Stimulated activated memory B cell treated with anti-CD40 and anti-IgM and Interleukin-4, amounts not matched to agents 10 μg/mL and 1 μg/mL and 100 μg/mL, for 72 hours (primary cell): ENCODE measurements at regions not wholly inside any gene's neighbourhood (a gene's known extent, or its start where the extent isn't known, plus 50 kb on each side); places are given as distances from the start of the nearest gene placed in this dataset.

ENCODE experiments used
- ATAC-seq: fragments of 150-1000 bp; cut with Tn5 transposase; 2 replicates; pipeline ENCODE4 v1.10.0; 2021
- H3K27ac Mint-ChIP-seq: one replicate; pipeline ENCODE4 v1.8.0; 2022; ENCODE audit warnings: mild to moderate bottlenecking, mixed read lengths
- H3K27me3 Mint-ChIP-seq: one replicate; pipeline ENCODE4 v1.8.0; 2022; ENCODE audit warnings: mixed read lengths
- H3K36me3 Mint-ChIP-seq: one replicate; pipeline ENCODE4 v1.8.0; 2022; ENCODE audit warnings: mixed read lengths
- H3K4me1 Mint-ChIP-seq: one replicate; pipeline ENCODE4 v1.8.0; 2022; ENCODE audit warnings: mixed read lengths
- H3K4me3 Mint-ChIP-seq: one replicate; pipeline ENCODE4 v1.8.0; 2022; ENCODE audit warnings: mild to moderate bottlenecking, moderate library complexity, mixed read lengths
- H3K9me3 Mint-ChIP-seq: one replicate; pipeline ENCODE4 v1.8.0; 2022; ENCODE audit warnings: mixed read lengths

GRCh38 chr18:37764541-37765288 is 199.1 kb upstream of the CELF4 start:
- no peak overlapping the region for H3K4me3 Mint-ChIP-seq
- H3K36me3 Mint-ChIP-seq, result no peaks in the 10 kb centered on the region
- no peaks in the 10 kb centered on the region for H3K27me3 Mint-ChIP-seq
- no peak overlapping the region for H3K27ac Mint-ChIP-seq
- no peaks in the 10 kb centered on the region for H3K4me1 Mint-ChIP-seq
- ATAC-seq, result no peak
- H3K9me3 Mint-ChIP-seq, result peaks cover 7% of the 10 kb centered on the region

GRCh38 chr18:37762076-37762621 is 196.6 kb upstream of the CELF4 start:
- H3K27ac Mint-ChIP-seq, result no peak overlapping the region

DNA sequence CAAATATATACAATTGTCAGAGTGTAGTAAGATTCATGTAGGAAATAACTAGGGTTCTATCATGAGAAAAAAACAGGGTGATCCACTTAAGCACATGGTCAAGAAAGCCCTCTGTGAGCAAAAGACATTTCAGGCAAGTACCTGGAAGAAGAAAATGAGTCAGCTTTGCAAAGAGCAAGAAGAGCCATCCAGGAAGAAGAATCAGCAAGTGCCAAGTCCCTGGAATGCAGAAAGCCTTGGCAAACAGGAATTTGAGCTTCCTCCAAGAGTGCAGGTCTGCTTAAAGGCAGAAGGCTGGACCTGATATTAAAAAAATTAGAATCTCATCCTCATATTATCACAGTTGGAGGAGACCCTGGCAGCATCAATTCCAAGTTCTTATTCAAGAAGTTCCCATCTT is 188.5 kb upstream of the CELF4 start:
- no peak overlapping the region for H3K4me3 Mint-ChIP-seq
- no peaks in the 10 kb centered on the region for H3K27me3 Mint-ChIP-seq
- H3K36me3 Mint-ChIP-seq, result no peaks in the 10 kb centered on the region
- peaks cover 3% of the 10 kb centered on the region for H3K9me3 Mint-ChIP-seq
- no peaks in the 10 kb centered on the region for H3K4me1 Mint-ChIP-seq
- ATAC-seq, result no peak
- no peak overlapping the region for H3K27ac Mint-ChIP-seq

More at GRCh38 chr18:37762076-37762621, 196.6 kb upstream of the CELF4 start:
- no peaks in the 10 kb centered on the region for H3K36me3 Mint-ChIP-seq
- no peak overlapping the region for H3K4me3 Mint-ChIP-seq
- no peaks in the 10 kb centered on the region for H3K27me3 Mint-ChIP-seq
- H3K9me3 Mint-ChIP-seq, result peaks cover 3% of the 10 kb centered on the region
- ATAC-seq, result no peak
- H3K4me1 Mint-ChIP-seq, result no peaks in the 10 kb centered on the region

DNA sequence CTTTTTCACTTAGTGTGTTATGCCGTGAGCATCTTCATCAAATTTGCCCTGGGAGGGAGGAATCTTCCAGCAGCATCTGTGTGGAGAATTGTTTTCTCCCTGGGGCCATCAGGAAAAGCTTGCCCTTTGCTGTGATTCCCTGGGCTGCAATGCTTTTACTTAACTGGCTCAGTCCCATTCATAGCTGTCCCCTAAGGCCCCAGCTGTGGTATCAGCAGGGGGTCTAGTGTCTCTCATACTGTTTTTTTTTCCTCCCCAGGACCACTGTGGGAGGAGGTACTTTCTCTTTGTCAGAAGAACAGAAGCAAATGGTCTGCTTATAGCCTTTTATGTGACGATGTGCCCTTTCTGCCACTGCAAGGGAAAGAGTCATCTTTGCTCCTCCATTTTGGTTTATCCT is 176.8 kb upstream of the CELF4 start:
- no peak overlapping the region for H3K4me3 Mint-ChIP-seq
- no peaks in the 10 kb centered on the region for H3K36me3 Mint-ChIP-seq
- no peaks in the 10 kb centered on the region for H3K4me1 Mint-ChIP-seq
- H3K27me3 Mint-ChIP-seq, result no peaks in the 10 kb centered on the region
- no peak overlapping the region for H3K27ac Mint-ChIP-seq
- no peaks in the 10 kb centered on the region for H3K9me3 Mint-ChIP-seq
- ATAC-seq, result no peak

- Mint-ChIP-seq H3K9me3 (no peaks in the 10 kb centered on the region), H3K27ac (no peak overlapping the region), H3K4me1 (no peaks in the 10 kb centered on the region), H3K4me3 (no peak overlapping the region), H3K27me3 (no peaks in the 10 kb centered on the region), H3K36me3 (no peaks in the 10 kb centered on the region)
- no peak for ATAC-seq
Measured at GRCh38 chr18:37741032-37741623, 175.5 kb upstream of the CELF4 start.

DNA sequence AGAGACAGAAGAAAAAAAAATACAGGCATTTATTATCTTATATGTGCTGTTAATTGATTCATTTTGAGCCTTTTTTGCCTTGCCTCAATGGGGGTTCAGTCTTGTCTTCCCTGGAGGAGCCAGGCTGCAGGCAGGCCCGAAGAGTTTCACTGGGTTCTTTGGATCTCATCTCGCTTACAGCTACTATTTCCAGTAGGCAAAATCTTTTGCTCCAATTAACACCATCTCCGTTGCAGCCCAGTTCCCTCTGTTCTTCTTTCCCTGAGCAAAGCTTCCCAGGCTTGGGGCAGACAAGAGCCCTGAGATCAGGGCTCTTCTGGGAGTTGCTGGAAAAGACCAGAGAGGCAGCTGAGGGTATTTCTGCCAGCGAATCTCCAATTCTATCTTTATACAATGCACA is 168.8 kb upstream of the CELF4 start:
- Mint-ChIP-seq H3K4me3 (no peak overlapping the region), H3K9me3 (no peaks in the 10 kb centered on the region), H3K36me3 (no peaks in the 10 kb centered on the region), H3K4me1 (no peaks in the 10 kb centered on the region), H3K27ac (no peak overlapping the region), H3K27me3 (no peaks in the 10 kb centered on the region)
- ATAC-seq, result no peak

DNA sequence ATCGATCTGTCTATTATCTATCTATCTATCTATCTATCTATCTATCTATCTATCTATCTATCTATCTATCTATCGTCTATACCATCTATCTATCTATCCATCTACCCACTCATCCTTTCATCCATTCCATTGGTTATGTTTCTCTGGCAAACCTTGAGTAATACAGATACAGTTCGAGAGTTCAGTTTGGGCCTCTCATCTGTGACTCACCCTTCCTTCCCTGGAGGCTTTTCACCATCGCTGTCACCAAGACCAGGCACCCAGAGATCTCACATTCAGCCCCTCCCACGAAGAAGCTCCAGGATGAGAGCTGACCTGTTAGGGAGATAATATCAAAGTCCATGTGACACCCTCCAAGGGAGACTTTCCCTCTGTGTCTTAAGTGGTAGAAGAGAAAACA is 164.1 kb upstream of the CELF4 start:
- Mint-ChIP-seq H3K4me1 (no peaks in the 10 kb centered on the region), H3K9me3 (no peaks in the 10 kb centered on the region), H3K27me3 (no peaks in the 10 kb centered on the region), H3K4me3 (no peak overlapping the region), H3K27ac (no peak overlapping the region), H3K36me3 (no peaks in the 10 kb centered on the region)
- no peak for ATAC-seq

DNA sequence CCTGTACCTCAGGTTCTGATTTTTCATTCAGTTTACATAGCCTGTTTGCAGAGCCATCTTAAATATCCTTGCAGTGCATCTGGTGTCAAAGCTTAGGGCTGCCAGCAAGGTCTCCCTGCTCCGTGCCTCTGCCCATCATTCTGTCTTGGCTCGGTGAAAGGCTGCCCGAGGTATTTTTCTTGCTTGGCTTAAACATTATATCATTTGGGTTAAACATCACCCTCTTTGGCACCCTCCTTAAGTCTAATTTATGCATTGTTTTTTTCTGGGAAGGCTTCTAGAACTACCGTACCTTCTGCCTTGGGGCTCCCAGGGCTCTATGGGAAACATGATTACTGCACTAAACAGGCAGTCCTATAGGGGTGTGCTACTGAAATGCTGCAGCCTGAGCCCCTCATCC is 158.6 kb upstream of the CELF4 start:
- H3K36me3 Mint-ChIP-seq, result no peaks in the 10 kb centered on the region
- H3K4me3 Mint-ChIP-seq, result no peak overlapping the region
- H3K4me1 Mint-ChIP-seq, result no peaks in the 10 kb centered on the region
- H3K27me3 Mint-ChIP-seq, result peaks cover 7% of the 10 kb centered on the region
- H3K27ac Mint-ChIP-seq, result no peak overlapping the region
- H3K9me3 Mint-ChIP-seq, result peaks cover 7% of the 10 kb centered on the region
- ATAC-seq, result no peak

- H3K36me3 Mint-ChIP-seq, result no peaks in the 10 kb centered on the region
Measured at GRCh38 chr18:37721544-37722522, 156.2 kb upstream of the CELF4 start.

DNA sequence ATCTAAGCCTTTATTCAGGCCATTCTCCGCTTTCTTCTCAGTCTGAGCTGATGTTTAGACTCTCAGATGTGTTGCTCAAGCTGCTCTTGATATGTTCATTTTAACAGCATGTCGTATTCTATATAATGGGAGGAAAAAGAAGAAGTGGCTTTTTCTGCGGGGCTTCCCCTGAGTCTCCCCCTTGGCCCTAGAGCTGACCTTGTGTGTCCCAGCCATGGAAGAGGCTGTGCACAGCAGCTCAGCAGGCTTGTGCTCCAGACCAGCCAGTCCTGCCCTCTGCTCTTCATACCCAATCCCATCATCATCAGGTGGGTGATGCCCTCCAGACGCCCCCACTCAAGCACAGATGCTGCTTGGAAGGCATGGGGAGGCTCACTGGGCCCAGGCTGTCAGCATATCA is 155.1 kb upstream of the CELF4 start:
- Mint-ChIP-seq H3K36me3 (no peaks in the 10 kb centered on the region), H3K27me3 (peaks cover 7% of the 10 kb centered on the region), H3K9me3 (peaks cover 7% of the 10 kb centered on the region), H3K4me1 (no peaks in the 10 kb centered on the region), H3K4me3 (no peak overlapping the region), H3K27ac (no peak overlapping the region)
- ATAC-seq, result peak; percentile 56

More at GRCh38 chr18:37721544-37722522, 156.2 kb upstream of the CELF4 start:
- H3K4me3 Mint-ChIP-seq, result no peak overlapping the region
- H3K4me1 Mint-ChIP-seq, result no peaks in the 10 kb centered on the region
- no peak for ATAC-seq
- H3K27me3 Mint-ChIP-seq, result peaks cover 7% of the 10 kb centered on the region
- no peak overlapping the region for H3K27ac Mint-ChIP-seq
- peaks cover 7% of the 10 kb centered on the region for H3K9me3 Mint-ChIP-seq

- Mint-ChIP-seq H3K4me1 (no peaks in the 10 kb centered on the region), H3K9me3 (peaks cover 3% of the 10 kb centered on the region), H3K4me3 (no peak overlapping the region), H3K36me3 (no peaks in the 10 kb centered on the region), H3K27ac (no peak overlapping the region), H3K27me3 (peaks cover 7% of the 10 kb centered on the region)
- no peak for ATAC-seq
Measured at GRCh38 chr18:37717656-37718055, 152.1 kb upstream of the CELF4 start.

DNA sequence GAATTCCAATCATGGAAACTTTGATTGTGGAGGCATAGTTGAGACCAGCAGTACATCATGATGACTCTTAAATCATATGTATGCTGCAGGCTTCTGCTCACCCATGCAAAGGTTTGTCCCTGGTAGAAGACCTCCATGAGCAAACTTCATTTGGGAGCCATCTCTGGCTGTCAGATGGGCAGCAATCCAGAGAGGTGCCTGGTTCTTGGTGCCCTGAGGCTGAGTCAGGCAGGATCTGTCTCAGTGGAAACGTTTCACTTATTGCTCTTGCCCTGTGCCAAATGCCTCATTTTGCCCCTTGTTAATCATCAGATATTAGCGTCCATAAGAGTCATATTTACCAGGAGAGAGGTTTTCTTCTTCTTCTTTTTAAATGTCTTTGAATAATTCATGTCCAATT is 151.5 kb upstream of the CELF4 start:
- Mint-ChIP-seq H3K4me3 (no peak overlapping the region), H3K4me1 (no peaks in the 10 kb centered on the region), H3K27me3 (peaks cover 7% of the 10 kb centered on the region), H3K9me3 (peaks cover 3% of the 10 kb centered on the region), H3K27ac (no peak overlapping the region), H3K36me3 (no peaks in the 10 kb centered on the region)
- ATAC-seq, result no peak

DNA sequence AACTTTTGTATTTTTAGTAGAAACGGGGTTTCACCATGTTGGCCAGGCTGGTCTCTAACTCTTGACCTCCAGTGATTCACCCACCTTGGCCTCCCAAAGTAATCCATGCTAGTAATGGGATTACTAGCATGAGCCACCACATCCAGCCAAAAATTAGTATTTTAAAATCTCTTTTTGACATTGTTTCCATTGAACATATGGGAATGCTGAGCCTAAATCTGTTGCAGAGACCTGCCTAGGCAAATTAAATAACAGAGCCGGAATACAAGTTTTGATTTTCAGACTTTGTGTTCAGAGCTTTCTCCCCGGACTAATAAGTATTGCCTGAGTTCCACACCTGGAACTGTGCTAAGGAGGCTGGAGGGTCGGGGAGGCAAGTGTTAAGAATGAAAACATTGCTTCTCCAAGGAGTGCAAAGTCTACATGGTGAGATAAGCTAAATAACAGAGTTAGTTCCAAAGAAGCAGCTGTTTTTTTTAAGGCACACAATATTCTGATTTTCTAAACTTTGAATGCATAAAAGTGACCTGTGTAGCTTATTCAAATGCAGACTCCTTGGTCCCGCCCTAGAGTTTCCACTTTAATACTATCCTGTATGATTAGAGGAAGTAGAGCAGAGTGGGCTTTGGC is 150.6 kb upstream of the CELF4 start:
- no peak for ATAC-seq
- Mint-ChIP-seq H3K4me3 (no peak overlapping the region), H3K4me1 (no peaks in the 10 kb centered on the region), H3K27me3 (no peaks in the 10 kb centered on the region), H3K27ac (no peak overlapping the region), H3K9me3 (no peaks in the 10 kb centered on the region), H3K36me3 (no peaks in the 10 kb centered on the region)

DNA sequence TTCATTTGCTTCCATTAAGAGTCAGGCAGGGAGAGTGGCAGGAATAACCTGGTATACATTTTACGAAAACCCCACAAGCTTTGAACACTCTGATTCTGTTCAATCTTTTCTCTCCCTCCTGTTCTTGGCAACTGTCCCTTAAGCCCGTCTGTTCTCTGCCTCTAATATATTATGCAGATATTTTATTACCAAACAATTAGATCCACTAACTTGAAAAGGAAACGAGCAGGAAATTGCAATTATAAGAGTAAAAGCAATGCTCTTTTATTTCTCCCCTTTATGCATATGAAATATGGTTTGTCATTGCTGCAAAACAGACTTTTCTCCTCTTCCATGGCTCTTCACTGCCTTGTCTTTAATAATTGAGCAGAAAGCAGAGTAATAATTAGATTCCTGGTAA is 149.1 kb upstream of the CELF4 start:
- ATAC-seq, result no peak
- H3K27me3 Mint-ChIP-seq, result no peaks in the 10 kb centered on the region
- no peak overlapping the region for H3K27ac Mint-ChIP-seq
- no peaks in the 10 kb centered on the region for H3K9me3 Mint-ChIP-seq
- no peaks in the 10 kb centered on the region for H3K36me3 Mint-ChIP-seq
- no peaks in the 10 kb centered on the region for H3K4me1 Mint-ChIP-seq
- H3K4me3 Mint-ChIP-seq, result no peak overlapping the region

DNA sequence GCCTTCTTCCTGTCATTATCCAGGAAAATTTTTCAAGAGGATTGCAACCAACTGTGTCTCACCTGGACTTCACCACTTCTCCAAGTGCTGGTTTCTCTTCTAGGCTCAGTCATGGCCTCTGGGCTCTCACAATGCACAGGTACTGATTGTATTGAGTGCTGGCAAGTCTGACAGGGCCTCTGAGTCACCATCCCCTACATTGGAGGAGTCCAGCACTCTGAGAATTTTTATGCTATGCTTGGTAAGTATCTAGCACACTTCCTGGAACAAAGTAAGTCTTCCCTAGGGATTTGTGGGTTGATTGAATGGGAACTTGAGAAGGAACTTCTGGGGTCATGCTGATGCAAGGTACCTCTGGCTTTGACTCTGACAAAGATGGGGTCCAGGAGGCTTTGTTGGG is 147.2 kb upstream of the CELF4 start:
- no peak for ATAC-seq

More for the DNA sequence above, 147.2 kb upstream of the CELF4 start:
- no peaks in the 10 kb centered on the region for H3K9me3 Mint-ChIP-seq
- H3K27me3 Mint-ChIP-seq, result no peaks in the 10 kb centered on the region
- H3K27ac Mint-ChIP-seq, result no peak overlapping the region
- H3K36me3 Mint-ChIP-seq, result no peaks in the 10 kb centered on the region
- H3K4me3 Mint-ChIP-seq, result no peak overlapping the region
- no peaks in the 10 kb centered on the region for H3K4me1 Mint-ChIP-seq
